Mesothelial cell of epicardium (in vitro differentiated cells): ENCODE measurements at regions not wholly inside any gene's neighbourhood (a gene's known extent, or its start where the extent isn't known, plus 50 kb on each side); places are given as distances from the start of the nearest gene placed in this dataset.

Experiments used
- DNase-seq, 2 experiments: peaks; one replicate each; pipeline ENCODE4 v3.0.0; 2021; ENCODE audit warnings: low spot score in 2 of 2; ENCODE audit not compliant: unreplicated experiment in 2 of 2
- H3K27ac Mint-ChIP-seq: 2 replicates; pipeline ENCODE4 v1.8.0; 2021; ENCODE audit warnings: mixed read lengths
- H3K27me3 Mint-ChIP-seq: 2 replicates; pipeline ENCODE4 v1.8.0; 2021; ENCODE audit warnings: low read depth, mixed read lengths
- H3K36me3 Mint-ChIP-seq: 2 replicates; pipeline ENCODE4 v1.8.0; 2021; ENCODE audit warnings: mixed read lengths
- H3K4me1 Mint-ChIP-seq: 2 replicates; pipeline ENCODE4 v1.8.0; 2021; ENCODE audit warnings: mixed read lengths
- H3K4me3 Mint-ChIP-seq: 2 replicates; pipeline ENCODE4 v1.8.0; 2021; ENCODE audit warnings: mild to moderate bottlenecking, moderate library complexity, mixed read lengths
- H3K9me3 Mint-ChIP-seq: 2 replicates; pipeline ENCODE4 v1.8.0; 2021; ENCODE audit warnings: mixed read lengths
- CTCF ChIP-seq: fragments of 200-600 bp; sonication (generic); IDR thresholded peaks from one replicate; pipeline ENCODE4 v1.5.0; 2021; ENCODE audit warnings: antibody characterized with exemption; ENCODE audit not compliant: unreplicated experiment

- Mint-ChIP-seq H3K4me1 (no peaks in the 10 kb centered on the region), H3K27ac (no peak overlapping the region), H3K27me3 (peaks cover 3% of the 10 kb centered on the region), H3K36me3 (no peaks in the 10 kb centered on the region), H3K4me3 (no peak overlapping the region), H3K9me3 (peaks cover 4% of the 10 kb centered on the region)
- no peak for DNase-seq
- TF ChIP-seq CTCF: no peak
Measured at GRCh38 chr22:49500076-49500460, 327.6 kb downstream of the BRD1 start.

- Mint-ChIP-seq H3K36me3 (no peaks in the 10 kb centered on the region), H3K9me3 (peaks cover 4% of the 10 kb centered on the region), H3K27ac (no peak overlapping the region), H3K27me3 (peaks cover 3% of the 10 kb centered on the region), H3K4me1 (no peaks in the 10 kb centered on the region), H3K4me3 (no peak overlapping the region)
- DNase-seq: no peak
- TF ChIP-seq CTCF: no peak
Measured at GRCh38 chr22:49499433-49500075, 328.1 kb downstream of the BRD1 start.

GRCh38 chr22:49497266-49497665 lies 330.4 kb downstream of the BRD1 start:
- DNase-seq: no peak
- Mint-ChIP-seq H3K4me3 (no peak overlapping the region), H3K9me3 (peaks cover 4% of the 10 kb centered on the region), H3K27ac (no peak overlapping the region), H3K27me3 (peaks cover 2% of the 10 kb centered on the region), H3K4me1 (no peaks in the 10 kb centered on the region), H3K36me3 (no peaks in the 10 kb centered on the region)
- no peak for TF ChIP-seq CTCF

GRCh38 chr22:49494555-49494954 lies 333.1 kb downstream of the BRD1 start:
- Mint-ChIP-seq H3K9me3 (peaks cover 4% of the 10 kb centered on the region), H3K4me1 (no peaks in the 10 kb centered on the region), H3K4me3 (no peak overlapping the region), H3K27me3 (peaks cover 2% of the 10 kb centered on the region), H3K27ac (no peak overlapping the region), H3K36me3 (no peaks in the 10 kb centered on the region)
- no peak for DNase-seq
- no peak for TF ChIP-seq CTCF

GRCh38 chr22:49492741-49493251 lies 334.9 kb downstream of the BRD1 start:
- no peak for TF ChIP-seq CTCF
- DNase-seq: no peak
- Mint-ChIP-seq H3K4me1 (peaks cover 12% of the 10 kb centered on the region), H3K27me3 (peaks cover 4% of the 10 kb centered on the region), H3K36me3 (no peaks in the 10 kb centered on the region), H3K4me3 (no peak overlapping the region), H3K9me3 (peaks cover 4% of the 10 kb centered on the region), H3K27ac (no peak overlapping the region)
